GM19372 (cell line): ENCODE measurements at regions not wholly inside any gene's neighbourhood (a gene's known extent, or its start where the extent isn't known, plus 50 kb on each side); places are given as distances from the start of the nearest gene placed in this dataset.
"Not testable (repeated sequence)": the region's sequence is repeated elsewhere in the genome, so short reads cannot be mapped to it uniquely, and the experiment has no call there.

ENCODE experiments used
- ATAC-seq: cut with Tn5 transposase; IDR thresholded peaks from one replicate; pipeline ENCODE4 v1.9.1; 2021; ENCODE audit warnings: mild to moderate bottlenecking, low read depth, moderate library complexity; ENCODE audit not compliant: unreplicated experiment

DNA sequence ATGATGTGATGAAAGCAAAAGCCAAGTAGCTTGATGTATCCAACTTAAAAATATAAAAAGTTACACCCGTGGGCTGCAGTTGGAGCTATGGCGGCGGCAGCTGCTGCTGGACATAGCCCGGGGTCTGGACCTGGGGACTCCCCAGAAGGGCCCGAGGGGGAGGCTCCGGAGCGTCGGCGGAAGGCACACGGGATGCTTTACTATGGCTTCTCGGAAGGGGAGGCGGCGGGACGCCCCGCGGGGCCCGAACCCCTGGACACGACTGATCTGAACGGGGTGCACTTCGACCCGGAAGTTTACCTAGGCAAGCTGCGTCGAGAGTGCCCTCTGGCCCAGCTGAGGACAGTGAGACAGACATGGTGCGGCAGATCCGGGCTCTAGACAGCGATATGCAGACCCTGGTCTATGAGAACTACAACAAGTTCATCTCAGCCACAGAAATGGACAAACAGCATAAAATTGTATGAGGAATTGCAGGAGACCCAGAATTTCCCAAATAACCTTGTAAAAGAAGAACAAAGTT, 109.5 kb upstream of the EEF2KMT start:
- no peak for ATAC-seq

DNA sequence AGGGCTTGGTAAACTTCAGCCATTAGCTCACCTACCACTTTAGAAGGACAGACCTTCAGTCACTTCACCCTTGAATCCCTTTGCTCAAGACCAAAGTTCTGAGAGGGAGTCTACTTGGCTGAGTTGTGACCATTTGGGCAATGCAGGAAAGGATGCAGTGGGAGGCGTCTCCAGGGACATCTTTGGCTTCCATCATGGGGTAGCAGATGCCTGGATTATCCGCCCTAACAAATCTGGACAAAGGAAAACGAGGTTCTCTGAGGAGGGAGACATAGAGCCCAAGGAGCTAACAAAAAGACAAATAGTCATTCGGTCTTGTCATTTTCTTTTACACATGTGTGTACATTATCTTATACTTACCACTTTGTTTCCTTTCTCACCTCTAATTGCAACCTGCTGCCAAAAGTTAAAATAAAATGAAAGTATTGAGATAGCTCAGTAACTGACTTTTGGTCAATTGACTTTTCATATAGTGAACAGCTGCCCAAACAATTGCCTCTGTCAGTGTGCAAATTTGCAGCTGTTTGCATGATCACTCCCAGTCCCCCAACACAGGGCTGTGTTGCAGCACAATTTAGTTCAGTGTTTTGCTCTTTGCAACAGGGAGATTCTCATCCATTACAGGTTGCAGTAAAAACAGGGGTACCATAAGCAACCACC, 108.9 kb upstream of the EEF2KMT start:
- no peak for ATAC-seq

DNA sequence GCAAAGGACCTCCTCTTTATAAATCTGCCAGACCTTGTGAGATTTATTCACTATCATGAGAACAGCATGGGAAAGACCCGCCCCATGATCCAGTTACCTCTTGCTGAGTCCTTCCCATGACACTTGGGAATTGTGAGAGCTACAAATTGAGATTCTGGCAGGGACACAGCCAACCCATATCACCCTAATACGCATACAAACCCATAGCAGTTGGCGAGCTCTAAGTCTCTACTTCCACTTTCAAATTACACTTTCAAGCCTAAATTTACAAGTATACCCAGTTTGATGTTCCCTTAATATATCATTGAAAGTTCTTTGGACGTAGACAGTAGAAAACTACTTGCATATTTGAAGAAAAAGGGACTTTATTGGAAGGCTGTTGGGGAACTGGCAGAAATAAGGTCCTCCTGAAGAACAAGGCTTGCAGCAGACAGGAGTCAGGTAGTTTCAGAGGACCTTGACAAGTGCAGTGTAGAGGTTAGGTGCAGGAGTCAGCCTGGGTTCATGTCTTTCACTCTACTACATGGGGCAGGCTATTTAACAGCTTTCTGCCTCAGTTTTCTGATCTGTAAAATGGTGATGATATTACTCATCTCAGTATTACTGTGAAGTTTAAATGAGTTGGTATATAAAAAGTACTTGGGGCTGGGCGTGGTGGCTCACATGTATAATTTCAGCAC, 107.9 kb upstream of the EEF2KMT start:
- ATAC-seq, result no peak

DNA sequence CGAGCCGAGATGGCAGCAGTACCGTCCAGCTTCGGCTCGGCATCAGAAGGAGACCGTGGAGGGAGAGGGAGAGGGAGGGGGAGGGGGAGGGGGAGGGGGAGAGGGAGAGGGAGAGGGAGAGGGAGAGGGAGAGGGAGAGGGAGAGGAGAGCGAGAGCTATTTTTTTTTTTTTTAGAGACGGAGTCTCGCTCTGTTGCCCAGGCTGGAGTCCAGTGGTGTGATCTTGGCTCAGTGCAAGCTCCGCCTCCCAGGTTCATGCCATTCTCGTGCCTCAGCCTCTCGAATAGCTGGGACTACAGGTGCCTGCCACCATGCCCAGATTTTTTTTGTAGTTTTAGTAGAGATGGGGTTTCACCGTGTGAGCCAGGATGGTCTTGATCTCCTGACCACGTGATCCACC, 106.1 kb upstream of the EEF2KMT start:
- ATAC-seq, result not testable (repeated sequence)

DNA sequence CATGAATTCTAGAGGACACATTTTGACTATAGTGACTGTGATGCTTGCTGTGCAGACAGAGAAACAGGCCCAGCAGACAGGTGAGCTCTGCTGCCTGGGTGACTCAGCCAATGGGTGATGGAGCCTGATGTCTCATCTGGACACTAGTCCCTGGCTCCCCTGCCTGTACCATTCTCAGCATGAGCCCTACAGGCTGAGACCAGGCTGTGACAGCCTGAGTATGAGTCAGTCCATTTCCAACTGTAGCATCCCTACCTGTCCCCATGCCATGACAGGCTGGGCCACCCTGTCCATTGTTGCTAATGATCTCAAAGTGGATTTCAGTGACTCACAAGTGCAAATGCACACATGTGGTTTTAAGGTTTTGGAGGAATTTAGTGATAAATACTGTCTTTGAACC, 102.5 kb upstream of the EEF2KMT start:
- no peak for ATAC-seq

DNA sequence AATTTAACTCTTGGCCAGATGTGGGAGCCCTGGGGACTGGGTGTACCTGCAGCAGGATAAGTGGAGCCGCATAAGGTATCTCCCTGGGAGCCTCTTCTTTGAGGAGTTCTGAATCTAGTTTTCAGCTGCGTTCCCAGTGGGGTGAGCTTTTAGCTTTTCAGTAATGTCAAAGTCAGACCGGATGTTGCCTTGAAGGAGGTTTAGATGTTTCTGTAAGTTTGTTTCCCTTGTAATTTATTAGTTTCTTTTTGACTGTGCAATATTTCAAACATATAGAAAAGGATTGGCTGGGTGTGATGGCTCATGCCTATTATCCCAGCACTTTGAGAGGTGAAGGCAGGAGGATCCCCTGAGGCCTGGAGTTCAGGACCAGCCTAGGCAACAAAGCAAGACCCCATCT, 98.6 kb upstream of the EEF2KMT start:
- ATAC-seq, result no peak

DNA sequence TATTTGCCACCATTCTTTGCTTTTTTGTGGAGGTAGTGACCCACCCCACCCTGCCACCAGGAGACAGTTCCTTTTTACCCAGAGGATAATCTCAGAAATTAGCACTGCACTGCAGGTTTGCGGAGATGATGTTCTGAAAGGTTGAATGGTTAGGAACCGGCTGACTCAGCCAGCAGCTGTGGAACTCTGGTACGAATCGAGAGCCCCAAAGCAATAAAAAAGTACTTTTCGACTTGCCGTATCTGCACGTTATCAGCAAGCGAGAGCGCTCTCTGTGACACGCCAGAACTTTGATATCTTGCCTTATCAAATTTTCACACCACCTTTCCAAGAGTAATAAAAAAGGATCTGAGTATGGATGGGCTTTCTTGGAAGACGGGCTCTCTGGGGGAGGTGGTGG, 96.3 kb upstream of the EEF2KMT start:
- no peak for ATAC-seq

DNA sequence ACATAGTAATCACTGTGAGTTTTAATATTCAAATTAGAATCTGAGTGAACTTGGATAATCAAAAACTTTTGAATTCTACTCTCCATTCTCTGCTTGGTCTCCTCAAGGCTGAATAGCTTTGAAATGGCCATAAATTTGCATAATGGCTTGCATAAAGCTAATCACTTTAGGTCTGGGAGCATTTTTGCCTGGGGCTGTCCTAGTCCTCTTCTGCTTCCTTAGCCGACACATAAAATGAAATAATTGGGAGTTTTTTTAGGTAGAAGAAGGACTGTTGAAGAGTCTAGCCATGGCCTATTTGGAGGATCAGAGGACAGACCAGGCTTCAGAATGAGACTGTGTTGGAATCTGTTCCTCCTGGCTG, 91.4 kb upstream of the EEF2KMT start:
- no peak for ATAC-seq

DNA sequence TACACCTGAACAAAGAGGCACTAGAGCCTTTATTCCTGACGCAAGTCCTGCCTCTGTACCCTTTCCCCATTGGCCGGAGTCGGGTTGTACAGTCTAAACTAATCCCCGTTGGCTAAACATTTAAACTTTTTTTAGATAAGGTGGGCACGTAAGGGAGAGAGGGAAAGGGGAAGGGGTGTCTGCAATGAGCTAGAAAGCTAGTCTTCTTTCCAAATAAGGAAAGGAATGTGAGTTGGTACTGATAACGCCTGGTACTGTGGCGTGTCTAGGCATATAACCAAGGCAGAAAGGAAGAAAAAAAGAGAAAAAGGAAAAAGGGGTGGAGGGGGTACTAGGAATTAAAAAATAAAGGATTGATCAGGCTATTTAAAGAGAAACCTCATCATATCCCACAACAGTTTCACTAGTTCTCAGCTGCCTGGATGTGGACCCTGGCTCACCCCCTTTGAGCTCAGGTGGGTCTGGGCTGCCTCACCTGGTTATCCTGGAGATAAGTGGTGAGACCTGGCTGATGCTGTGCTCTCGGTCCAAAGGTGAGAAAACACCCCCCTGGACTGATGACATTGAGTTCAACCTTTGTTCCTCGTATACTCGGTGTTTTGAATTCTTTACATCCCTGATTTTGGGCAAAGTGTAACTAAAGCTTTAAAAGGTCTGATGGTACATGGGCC, 90.9 kb upstream of the EEF2KMT start:
- no peak for ATAC-seq

DNA sequence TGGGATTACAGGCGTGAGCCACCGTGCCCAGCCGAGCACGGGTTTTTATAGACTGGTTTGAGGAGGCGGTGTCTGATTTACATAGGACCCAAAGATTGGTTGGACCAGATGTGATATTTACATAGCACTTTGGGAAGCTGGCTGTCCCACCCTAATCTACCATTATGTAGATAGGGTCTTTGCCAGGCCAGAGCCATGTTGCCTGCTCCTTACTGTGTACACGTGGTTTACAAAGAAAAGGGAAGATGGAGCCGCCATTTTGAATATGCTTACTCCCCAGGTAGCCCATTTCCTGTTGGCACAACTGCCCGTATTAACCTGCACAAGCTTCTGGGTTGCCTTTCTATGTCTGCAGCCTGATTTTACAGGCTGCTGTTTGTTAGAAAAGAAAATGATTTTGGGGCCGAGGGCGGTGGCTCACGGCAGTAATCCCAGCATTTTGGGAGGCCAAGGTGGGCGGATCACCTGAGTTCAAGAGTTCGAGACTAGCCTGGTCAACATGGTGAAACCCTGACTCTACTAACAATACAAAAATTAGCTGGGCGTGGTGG, 89.9 kb upstream of the EEF2KMT start:
- ATAC-seq, result no peak

DNA sequence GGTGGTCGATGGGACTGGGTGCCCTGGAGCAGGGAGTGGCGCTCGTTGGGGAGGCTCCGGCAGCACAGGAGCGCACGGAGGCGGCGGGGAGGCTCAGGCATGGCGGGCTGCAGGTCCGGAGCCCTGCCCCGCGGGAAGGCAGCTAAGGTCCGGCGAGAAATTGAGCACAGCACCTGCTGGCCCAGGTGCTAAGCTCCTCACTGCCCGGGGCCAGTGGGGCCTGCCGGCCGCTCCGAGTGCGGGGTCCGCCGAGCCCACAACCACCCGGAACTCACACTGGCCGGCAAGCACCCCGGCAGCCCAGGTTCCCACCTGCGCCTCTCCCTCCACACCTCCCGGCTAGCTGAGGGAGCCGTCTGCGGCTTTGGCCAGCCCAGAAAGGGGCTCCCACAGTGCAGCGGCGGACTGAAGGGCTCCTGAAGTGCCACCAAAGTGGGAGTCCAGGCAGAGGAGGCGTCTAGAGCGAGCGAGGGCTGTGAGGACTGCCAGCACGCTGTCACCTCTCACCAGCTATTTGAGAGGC, 88.8 kb upstream of the EEF2KMT start:
- ATAC-seq, result no peak

DNA sequence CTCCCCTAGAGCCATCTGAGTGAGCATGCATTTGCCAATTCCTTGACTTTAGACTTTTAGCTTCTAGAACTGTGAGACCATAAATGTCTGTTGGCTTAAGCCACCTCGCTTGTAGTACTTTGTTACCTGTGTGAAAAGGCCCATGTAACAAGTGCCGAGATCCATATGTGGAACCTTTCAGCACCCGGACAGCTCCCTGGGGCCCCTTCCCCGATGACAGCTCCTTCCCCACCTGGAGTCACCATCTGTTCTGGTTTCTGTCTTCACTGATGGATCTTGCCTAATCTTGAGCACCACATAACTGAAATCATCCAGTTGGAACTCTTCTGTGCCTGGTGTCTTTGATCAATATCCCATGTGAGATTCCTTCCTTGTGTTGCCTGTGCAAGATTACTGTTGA, 78.9 kb upstream of the EEF2KMT start:
- ATAC-seq, result no peak

DNA sequence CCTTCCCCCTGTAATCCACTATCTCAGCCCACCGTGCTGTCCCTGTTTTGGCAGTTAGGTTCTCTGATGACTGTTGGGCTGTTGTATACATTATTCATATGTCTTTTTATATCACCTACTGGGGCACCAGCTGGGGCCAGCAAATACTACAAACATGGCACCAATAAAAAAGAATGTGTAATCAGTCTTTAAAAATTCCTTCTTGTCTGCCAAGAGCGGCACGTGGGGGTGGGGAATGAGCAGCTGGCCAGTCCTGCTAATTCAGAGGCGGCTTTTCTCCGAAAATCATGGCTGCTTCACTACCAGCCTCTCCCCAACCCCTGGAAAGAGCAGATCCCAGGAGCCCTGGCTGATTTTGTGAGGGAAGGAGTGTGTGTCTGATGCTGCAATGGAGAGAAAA, 77.7 kb upstream of the EEF2KMT start:
- no peak for ATAC-seq

DNA sequence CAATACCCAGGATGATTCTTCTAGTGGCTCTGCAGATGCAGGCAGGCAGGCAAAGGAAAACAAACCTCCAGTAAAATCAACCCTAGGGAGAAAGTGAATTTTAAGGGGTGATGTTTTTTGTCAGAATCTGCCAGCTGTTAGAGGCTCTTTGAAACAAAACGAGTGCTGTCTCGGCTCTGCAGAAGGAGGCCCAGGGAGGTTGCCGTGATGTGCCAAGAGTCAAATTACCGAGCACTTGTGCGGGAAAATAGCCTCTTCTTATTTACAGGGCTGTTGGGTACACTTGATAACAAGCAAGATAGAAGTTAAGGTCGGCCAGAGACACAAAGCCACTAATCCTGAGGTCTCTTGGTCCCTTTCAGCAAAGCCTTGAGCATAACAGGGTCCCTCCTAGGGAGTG, 68.9 kb upstream of the EEF2KMT start:
- no peak for ATAC-seq

DNA sequence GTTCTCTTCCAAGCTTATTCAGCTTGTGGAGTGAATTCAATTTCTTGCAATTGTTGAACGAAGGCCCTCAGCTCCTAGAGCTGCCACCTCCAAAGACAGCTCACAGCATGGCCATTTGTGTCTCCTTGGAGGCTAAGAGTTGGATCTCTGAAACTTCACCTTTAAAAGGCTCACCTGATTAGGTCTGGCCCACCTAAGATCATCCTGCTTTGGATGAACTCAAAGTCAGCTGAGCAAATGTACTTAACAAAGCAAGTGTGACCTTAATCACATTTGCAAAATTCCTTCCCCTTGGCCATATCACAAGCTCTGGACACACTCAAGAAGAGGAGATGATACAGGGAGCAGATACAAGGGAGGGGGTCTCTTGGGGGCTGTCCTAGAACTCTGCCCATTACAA, 67.8 kb upstream of the EEF2KMT start:
- not testable (repeated sequence) for ATAC-seq

DNA sequence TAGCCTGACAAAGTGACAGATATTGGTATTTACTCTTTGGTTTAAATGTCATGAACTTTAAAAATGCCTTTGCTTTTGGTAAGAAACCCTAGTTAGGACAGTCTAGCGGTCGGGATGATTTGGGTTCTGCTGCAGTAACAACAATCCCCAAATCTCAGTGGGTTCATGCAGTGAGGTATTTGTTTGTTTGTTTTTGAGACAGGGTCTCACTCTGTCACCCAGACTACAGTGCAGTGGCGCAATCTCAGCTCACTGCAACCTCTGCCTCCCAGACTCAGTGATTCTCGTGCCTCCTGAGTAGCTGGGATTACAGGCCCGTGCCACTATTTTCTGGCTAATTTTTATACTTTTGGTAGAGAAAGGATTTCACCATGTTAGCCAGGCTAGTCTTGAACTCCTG, 65.2 kb upstream of the EEF2KMT start:
- ATAC-seq, result not testable (repeated sequence)

DNA sequence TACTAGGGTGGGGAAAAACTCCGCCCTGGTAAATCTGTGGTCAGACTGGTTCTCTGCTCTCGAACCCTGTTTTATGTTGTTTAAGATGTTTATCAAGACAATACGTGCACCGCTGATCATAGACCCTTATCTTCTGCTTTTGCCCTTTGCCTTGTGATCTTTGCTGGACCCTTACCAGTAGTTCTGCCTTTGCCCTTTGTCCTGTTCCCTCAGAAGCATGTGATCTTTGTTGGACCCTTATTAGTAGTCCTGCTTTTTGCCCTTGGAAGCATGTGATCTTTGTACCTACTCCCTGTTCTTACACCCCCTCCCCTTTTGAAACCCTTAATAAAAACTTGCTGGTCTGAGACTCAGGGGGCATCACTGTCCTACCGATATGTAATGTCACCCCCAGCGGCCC, 64.3 kb upstream of the EEF2KMT start:
- not testable (repeated sequence) for ATAC-seq

DNA sequence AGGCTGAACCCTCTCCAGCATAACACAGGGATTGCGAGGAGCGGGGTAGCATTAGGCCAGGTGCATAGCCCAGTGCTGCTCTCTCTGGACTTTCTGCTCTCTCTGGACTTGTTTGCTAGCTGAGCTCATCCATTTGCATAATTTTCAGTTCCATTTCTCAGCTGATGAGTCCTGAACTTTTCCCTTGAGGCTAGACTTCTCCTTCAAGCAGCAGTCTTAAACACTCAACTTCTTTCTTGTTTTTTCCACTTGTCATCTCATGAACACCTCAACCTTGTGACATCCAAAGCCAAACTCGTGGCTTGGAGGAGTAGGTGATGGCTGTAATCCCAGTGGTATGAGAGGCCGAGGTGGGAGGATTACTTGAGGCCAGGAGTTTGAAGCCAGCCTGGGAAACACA, 62.4 kb upstream of the EEF2KMT start:
- ATAC-seq, result not testable (repeated sequence)

DNA sequence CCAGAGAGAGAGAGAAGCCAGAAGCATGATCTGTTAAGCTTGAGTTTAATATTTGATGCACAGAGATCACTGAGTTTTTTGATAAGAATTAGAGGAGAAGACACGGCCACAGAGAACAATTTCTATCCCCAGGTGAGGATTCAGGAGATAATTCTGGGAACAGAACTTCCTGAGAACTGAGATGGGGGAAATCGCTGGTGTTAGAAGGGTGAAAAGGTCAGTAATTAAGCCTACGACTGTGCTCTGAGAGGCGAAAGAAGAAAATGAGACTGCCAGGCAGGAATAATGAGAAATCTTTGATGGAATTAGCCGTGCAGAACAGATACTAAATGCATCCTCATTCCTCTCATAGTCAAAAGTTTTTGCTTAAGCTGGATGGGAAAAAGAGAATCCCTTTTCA, 61.9 kb upstream of the EEF2KMT start:
- not testable (repeated sequence) for ATAC-seq

DNA sequence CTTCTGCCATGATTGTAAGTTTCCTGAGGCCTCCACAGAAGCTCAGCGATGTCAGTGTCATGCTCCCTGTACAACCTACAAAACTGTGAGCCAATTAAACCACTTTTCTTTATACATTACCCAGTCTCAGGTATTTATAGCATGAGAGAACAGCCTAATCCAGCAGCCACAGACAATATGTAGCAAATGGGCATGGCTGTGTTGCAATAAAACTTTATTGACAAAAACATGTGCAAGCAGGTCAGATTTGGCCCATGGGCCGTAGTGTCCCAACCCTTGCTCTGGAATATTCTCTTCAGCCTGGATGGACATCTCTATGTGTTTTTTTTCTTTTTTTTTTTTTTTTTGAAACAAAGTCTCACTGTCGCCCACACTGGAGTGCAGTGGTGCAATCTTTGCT, 60.9 kb upstream of the EEF2KMT start:
- no peak for ATAC-seq

DNA sequence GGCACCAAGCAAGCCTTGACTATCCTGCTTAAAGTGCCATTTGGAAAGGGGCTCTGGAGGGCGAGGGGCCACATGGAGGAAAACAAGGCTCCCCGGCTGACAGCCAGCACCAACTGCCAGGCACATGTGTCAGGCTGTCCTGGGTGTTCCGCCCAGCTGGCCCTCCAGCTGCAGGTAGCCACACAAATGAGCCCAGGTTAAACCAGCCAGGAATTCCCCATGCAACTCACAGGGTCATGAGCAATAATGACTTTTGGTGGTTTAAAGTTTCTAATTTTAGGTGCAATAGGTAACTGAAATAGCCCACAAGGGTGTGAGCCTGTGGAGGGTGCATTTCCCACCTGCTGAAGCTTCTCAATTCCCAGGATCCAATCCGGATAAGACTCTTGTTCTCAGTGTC, 58.9 kb upstream of the EEF2KMT start:
- not testable (repeated sequence) for ATAC-seq
